ENCODE measurements at regions not wholly inside any gene's neighbourhood (a gene's known extent, or its start where the extent isn't known, plus 50 kb on each side); places are given as distances from the start of the nearest gene placed in this dataset.
"Not testable (repeated sequence)": the region's sequence is repeated elsewhere in the genome, so short reads cannot be mapped to it uniquely, and the experiment has no call there.

DNA sequence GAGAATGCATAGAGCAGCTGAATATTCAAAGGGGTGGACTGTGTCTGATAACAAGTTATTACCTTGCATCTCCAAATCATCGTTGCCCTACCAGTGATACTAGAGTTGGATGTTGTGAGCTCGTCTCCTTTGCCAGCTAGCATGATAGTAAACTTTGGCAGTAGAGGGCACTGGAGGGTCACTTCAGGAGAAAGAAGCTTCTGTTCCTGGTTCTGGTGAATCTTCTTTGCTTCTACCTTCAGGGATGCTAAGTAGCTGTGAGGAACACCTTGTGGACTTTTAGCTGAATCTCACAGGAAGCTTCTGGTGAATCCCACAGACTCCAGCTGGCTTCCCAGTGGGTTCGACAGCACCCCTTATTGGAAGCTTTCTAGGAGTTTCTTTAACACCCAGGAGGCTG lies 626.6 kb upstream of the SGCD start:
- intact Hi-C loops (cut with DNase I): no loop called here
- Histone ChIP-seq H3K36me3 (ENCODE audit: control insufficient read depth in 2 of 3, insufficient read depth in 3 of 3, low read length in 3 of 3) (no peaks in the 10 kb centered on the region), H3K4me1 (ENCODE audit: control insufficient read depth in 2 of 3, insufficient read depth in 2 of 3, low read depth in 1 of 3, low read length in 3 of 3) (no peaks in the 10 kb centered on the region), H3K9ac (ENCODE audit: low read length in 3 of 3) (no peak overlapping the region), H3K27me3 (ENCODE audit: control insufficient read depth, insufficient read depth, low read length) (no peaks in the 10 kb centered on the region), H3K4me3 (ENCODE audit: low read length in 3 of 3) (no peak overlapping the region), H3K9me3 (ENCODE audit: control insufficient read depth in 2 of 3, insufficient read depth in 1 of 3, low read length in 3 of 3) (peaks cover 0 to 7% (median 4%) of the 10 kb centered on the region in 3 donors), H3K27ac (ENCODE audit: low read depth in 2 of 2, low read length in 2 of 2) (no peak overlapping the region)
- DNase-seq (no peak), FAIRE-seq (no peak)
- TF ChIP-seq CTCF (IDR thresholded peaks at IDR 0.05; ENCODE audit: borderline replicate concordance, extremely low read depth, insufficient read depth): no peak

GRCh38 chr5:155711882-155712281 lies 615.1 kb upstream of the SGCD start:
- DNase-seq (no peak), FAIRE-seq (no peak)
- TF ChIP-seq CTCF (IDR thresholded peaks at IDR 0.05; ENCODE audit: borderline replicate concordance, extremely low read depth, insufficient read depth): no peak
- no peaks in the 10 kb centered on the region for H3K9me3 ChIP-seq (ENCODE audit: control insufficient read depth in 2 of 3, insufficient read depth in 1 of 3, low read length in 3 of 3)
- no peaks in the 10 kb centered on the region for H3K27me3 ChIP-seq (ENCODE audit: control insufficient read depth, insufficient read depth, low read length)
- no peak overlapping the region for H3K27ac ChIP-seq (ENCODE audit: low read depth in 2 of 2, low read length in 2 of 2)
- no peak overlapping the region for H3K9ac ChIP-seq (ENCODE audit: low read length in 3 of 3)
- H3K4me1 ChIP-seq (ENCODE audit: control insufficient read depth in 2 of 3, insufficient read depth in 2 of 3, low read depth in 1 of 3, low read length in 3 of 3): no peaks in the 10 kb centered on the region
- H3K4me3 ChIP-seq (ENCODE audit: low read length in 3 of 3): no peak overlapping the region
- H3K36me3 ChIP-seq (ENCODE audit: control insufficient read depth in 2 of 3, insufficient read depth in 3 of 3, low read length in 3 of 3): no peaks in the 10 kb centered on the region
- intact Hi-C loops (cut with DNase I): no loop called here

DNA sequence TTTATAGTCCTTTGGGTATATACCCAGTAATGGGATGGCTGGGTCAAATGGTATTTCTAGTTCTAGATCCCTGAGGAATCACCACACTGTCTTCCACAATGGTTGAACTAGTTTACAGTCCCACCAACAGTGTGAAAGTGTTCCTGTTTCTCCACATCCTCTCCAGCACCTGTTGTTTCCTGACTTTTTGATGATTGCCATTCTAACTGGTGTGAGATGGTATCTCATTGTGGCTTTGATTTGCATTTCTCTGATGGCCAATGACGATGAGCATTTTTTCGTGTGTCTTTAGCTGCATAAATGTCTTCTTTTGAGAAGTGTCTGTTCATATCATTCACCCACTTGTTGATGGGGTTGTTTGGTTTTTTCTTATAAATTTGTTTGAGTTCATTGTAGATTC lies 612.5 kb upstream of the SGCD start:
- DNase-seq; FAIRE-seq; H3K4me1 ChIP-seq (ENCODE audit: control insufficient read depth in 2 of 3, insufficient read depth in 2 of 3, low read depth in 1 of 3, low read length in 3 of 3); H3K4me3 ChIP-seq (ENCODE audit: low read length in 3 of 3); H3K36me3 ChIP-seq (ENCODE audit: control insufficient read depth in 2 of 3, insufficient read depth in 3 of 3, low read length in 3 of 3); H3K27me3 ChIP-seq (ENCODE audit: control insufficient read depth, insufficient read depth, low read length); H3K27ac ChIP-seq (ENCODE audit: low read depth in 2 of 2, low read length in 2 of 2); H3K9me3 ChIP-seq (ENCODE audit: control insufficient read depth in 2 of 3, insufficient read depth in 1 of 3, low read length in 3 of 3); H3K9ac ChIP-seq (ENCODE audit: low read length in 3 of 3); intact Hi-C loops (cut with DNase I): not testable (repeated sequence)

GRCh38 chr5:155726267-155726666 lies 600.7 kb upstream of the SGCD start:
- Histone ChIP-seq H3K27me3 (ENCODE audit: control insufficient read depth, insufficient read depth, low read length) (peaks cover 18% of the 10 kb centered on the region), H3K9me3 (ENCODE audit: control insufficient read depth in 2 of 3, insufficient read depth in 1 of 3, low read length in 3 of 3) (no peaks in the 10 kb centered on the region), H3K36me3 (ENCODE audit: control insufficient read depth in 2 of 3, insufficient read depth in 3 of 3, low read length in 3 of 3) (no peaks in the 10 kb centered on the region), H3K4me1 (ENCODE audit: control insufficient read depth in 2 of 3, insufficient read depth in 2 of 3, low read depth in 1 of 3, low read length in 3 of 3) (peaks cover 0 to 4% (median 0%) of the 10 kb centered on the region in 3 donors), H3K27ac (ENCODE audit: low read depth in 2 of 2, low read length in 2 of 2) (no peak overlapping the region), H3K9ac (ENCODE audit: low read length in 3 of 3) (no peak overlapping the region), H3K4me3 (ENCODE audit: low read length in 3 of 3) (no peak overlapping the region)
- intact Hi-C loops (cut with DNase I): no loop called here
- DNase-seq (peak in 4 of 5 donors; percentile 45 to 83 (median 72)), FAIRE-seq (no peak)
- no peak for TF ChIP-seq CTCF (IDR thresholded peaks at IDR 0.05; ENCODE audit: borderline replicate concordance, extremely low read depth, insufficient read depth)

Data from kidney (tissue), 13 donors.